HG03469 (cell line): ENCODE measurements at regions not wholly inside any gene's neighbourhood (a gene's known extent, or its start where the extent isn't known, plus 50 kb on each side); places are given as distances from the start of the nearest gene placed in this dataset.

Source experiments
- ATAC-seq: cut with Tn5 transposase; IDR thresholded peaks from one replicate; pipeline ENCODE4 v1.9.1; 2021; ENCODE audit warnings: mild to moderate bottlenecking, moderate library complexity, moderate number of reproducible peaks; ENCODE audit not compliant: unreplicated experiment

GRCh38 chr18:72601944-72602343 is 57.8 kb upstream of the CBLN2 start:
- ATAC-seq, result no peak

- ATAC-seq, result no peak
Observed at GRCh38 chr18:72601481-72601880, 57.3 kb upstream of the CBLN2 start.
